GM18502 (cell line): ENCODE measurements at regions not wholly inside any gene's neighbourhood (a gene's known extent, or its start where the extent isn't known, plus 50 kb on each side); places are given as distances from the start of the nearest gene placed in this dataset.
A peak's percentile ranks its signal among the peaks of the same experiment; 100 is the strongest.

Source experiments
- ATAC-seq: cut with Tn5 transposase; IDR thresholded peaks from one replicate; pipeline ENCODE4 v1.9.1; 2021; ENCODE audit warnings: mild to moderate bottlenecking; ENCODE audit not compliant: unreplicated experiment, poor library complexity

- ATAC-seq, result no peak
Observed at GRCh38 chr7:121575194-121575765, 179.2 kb upstream of the FAM3C start.

GRCh38 chr7:121574109-121574508 lies 178.0 kb upstream of the FAM3C start:
- no peak for ATAC-seq

GRCh38 chr7:121572615-121573014 lies 176.5 kb upstream of the FAM3C start:
- no peak for ATAC-seq

GRCh38 chr7:121570365-121570764 lies 174.3 kb upstream of the FAM3C start:
- no peak for ATAC-seq

- ATAC-seq, result no peak
Observed at GRCh38 chr7:121563177-121563576, 167.1 kb upstream of the FAM3C start.

GRCh38 chr7:121562259-121562658 lies 166.2 kb upstream of the FAM3C start:
- no peak for ATAC-seq

GRCh38 chr7:121561717-121562116 lies 165.6 kb upstream of the FAM3C start:
- no peak for ATAC-seq

- no peak for ATAC-seq
Observed at GRCh38 chr7:121560267-121560990, 164.3 kb upstream of the FAM3C start.

- ATAC-seq, result no peak
Observed at GRCh38 chr7:121558288-121558687, 162.2 kb upstream of the FAM3C start.

GRCh38 chr7:121557034-121557892 lies 161.2 kb upstream of the FAM3C start:
- no peak for ATAC-seq

GRCh38 chr7:121555558-121555957 lies 159.4 kb upstream of the FAM3C start:
- no peak for ATAC-seq

GRCh38 chr7:121547544-121548092 lies 151.5 kb upstream of the FAM3C start:
- peak; percentile 74 for ATAC-seq

GRCh38 chr7:121546632-121547543 lies 150.8 kb upstream of the FAM3C start:
- ATAC-seq, result no peak

GRCh38 chr7:121545418-121545817 lies 149.3 kb upstream of the FAM3C start:
- no peak for ATAC-seq

- peak; percentile 78 for ATAC-seq
Observed at GRCh38 chr7:121544726-121545125, 148.6 kb upstream of the FAM3C start.

GRCh38 chr7:121544238-121544637 lies 148.1 kb upstream of the FAM3C start:
- ATAC-seq, result no peak

- ATAC-seq, result no peak
Observed at GRCh38 chr7:121541457-121541856, 145.3 kb upstream of the FAM3C start.

- no peak for ATAC-seq
Observed at GRCh38 chr7:121540138-121540537, 144.0 kb upstream of the FAM3C start.

GRCh38 chr7:121537031-121537430 lies 140.9 kb upstream of the FAM3C start:
- ATAC-seq, result no peak
